Fibroblast of lung (primary cell): ENCODE measurements at regions not wholly inside any gene's neighbourhood (a gene's known extent, or its start where the extent isn't known, plus 50 kb on each side); places are given as distances from the start of the nearest gene placed in this dataset.

Experiments
- DNase-seq, 2 donors: peaks; one replicate each; pipeline versions ENCODE4 v3.0.0 to v3.0.0-alpha.2; 2010; ENCODE audit warnings: low read depth in 2 of 2
- H2AFZ ChIP-seq: 2 replicates; pipeline ENCODE4 v1.5.1; 2012; ENCODE audit warnings: low read length, control low read depth, inconsistent platforms
- H3K27ac ChIP-seq: 2 replicates; pipeline ENCODE4 v1.5.1; 2011; ENCODE audit warnings: low read length, control low read depth; ENCODE audit not compliant: insufficient read depth
- H3K27me3 ChIP-seq: 2 replicates; pipeline ENCODE4 v1.5.1; 2011; ENCODE audit warnings: mild to moderate bottlenecking, low read length; ENCODE audit not compliant: control insufficient read depth, insufficient read depth
- H3K36me3 ChIP-seq: 2 replicates; pipeline ENCODE4 v1.5.1; 2011; ENCODE audit warnings: low read length; ENCODE audit not compliant: control insufficient read depth, insufficient read depth
- H3K4me1 ChIP-seq: 2 replicates; pipeline ENCODE4 v1.5.1; 2011; ENCODE audit warnings: low read length; ENCODE audit not compliant: control insufficient read depth, insufficient read depth; ENCODE audit errors: extremely low read depth
- H3K4me2 ChIP-seq: 2 replicates; pipeline ENCODE4 v1.5.1; 2011; ENCODE audit warnings: low read length, control low read depth; ENCODE audit not compliant: insufficient read depth; ENCODE audit errors: extremely low read depth
- H3K4me3 ChIP-seq, 4 experiments: fragments of 200-600 bp in 1 of 4; sonication (generic) in 1 of 4; replicated peaks in 1 of 4; 2 replicates each; pipeline ENCODE4 v1.5.1; 2011 to 2016; ENCODE audit warnings: low read length in 4 of 4, low read depth in 3 of 4, mild to moderate bottlenecking in 3 of 4, control low read depth in 2 of 4, inconsistent platforms in 1 of 4, mixed read lengths in 1 of 4; ENCODE audit not compliant: insufficient read depth in 1 of 4; ENCODE audit errors: control extremely low read depth in 1 of 4
- H3K79me2 ChIP-seq: 2 replicates; pipeline ENCODE4 v1.5.1; 2012; ENCODE audit warnings: mild to moderate bottlenecking, low read length, inconsistent platforms; ENCODE audit not compliant: control insufficient read depth, insufficient read depth
- H3K9ac ChIP-seq: 2 replicates; pipeline ENCODE4 v1.5.1; 2011; ENCODE audit warnings: mild to moderate bottlenecking, low read length, control low read depth; ENCODE audit not compliant: insufficient read depth
- H3K9me3 ChIP-seq: 2 replicates; pipeline ENCODE4 v1.5.1; 2012; ENCODE audit warnings: low read depth, low read length; ENCODE audit not compliant: control insufficient read depth, insufficient read depth
- H4K20me1 ChIP-seq: 2 replicates; pipeline ENCODE4 v1.5.1; 2011; ENCODE audit warnings: low read length; ENCODE audit not compliant: control insufficient read depth, insufficient read depth; ENCODE audit errors: extremely low read depth
- CTCF ChIP-seq, 2 donors: IDR thresholded peaks in 1 of 2; conservative IDR thresholded peaks in 1 of 2; 1 replicate in 1 of 2; 2 replicates in 1 of 2; pipeline ENCODE4 v1.5.1; 2011 to 2012; ENCODE audit warnings: low read length in 2 of 2, control low read depth in 1 of 2, inconsistent platforms in 1 of 2, low read depth in 1 of 2, mild to moderate bottlenecking in 1 of 2
- EZH2 ChIP-seq: IDR thresholded peaks from 2 replicates; pipeline ENCODE4 v1.5.1; 2012; ENCODE audit warnings: low read length, control low read depth, mild to moderate bottlenecking; ENCODE audit errors: missing control alignments

DNA sequence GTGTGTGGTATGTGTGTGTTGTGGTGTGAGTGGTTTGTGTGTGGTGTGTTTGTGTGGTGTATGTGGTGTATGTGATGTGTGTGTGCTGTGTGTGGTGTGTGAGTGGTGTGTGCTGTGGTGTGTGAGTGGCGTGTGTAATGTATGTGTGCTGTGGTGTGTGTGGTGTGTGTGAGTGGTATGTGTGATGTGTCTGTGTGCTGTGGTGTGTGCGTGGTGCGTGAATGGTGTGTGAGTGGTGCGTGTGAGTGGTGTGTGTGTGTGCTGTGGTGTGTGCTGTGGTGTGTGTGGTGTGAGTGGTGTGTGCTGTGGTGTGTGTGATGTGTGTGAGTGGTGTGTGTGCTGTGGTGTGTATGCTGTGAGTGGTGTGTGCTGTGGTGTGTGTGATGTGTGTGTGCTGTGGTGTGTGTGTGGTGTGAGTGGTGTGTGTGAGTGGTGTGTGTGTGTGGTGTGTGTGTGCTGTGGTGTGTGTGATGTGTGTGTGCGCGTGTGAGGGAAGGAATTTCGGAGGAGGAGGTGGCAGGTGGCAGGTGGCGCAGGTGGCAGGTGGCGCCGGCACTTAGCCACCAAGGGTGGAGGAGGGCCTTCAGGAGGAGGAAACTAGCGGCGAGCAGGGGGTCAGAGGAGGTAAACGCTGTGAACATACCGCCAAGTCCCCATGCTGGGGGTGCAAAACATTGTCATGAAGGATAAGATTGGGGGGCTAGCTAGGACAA is 191.8 kb downstream of the MELK start:
- DNase-seq: no peak
- H3K4me1 ChIP-seq: no peaks in the 10 kb centered on the region
- no peak for TF ChIP-seq EZH2
- no peak for TF ChIP-seq CTCF (conservative IDR thresholded peaks at IDR 0.05 in 1 of 2, IDR thresholded peaks at IDR 0.05 in 1 of 2; ENCODE audit: low read depth in 1 of 2, low read length in 2 of 2)
- no peak overlapping the region for H3K27ac ChIP-seq
- H3K9ac ChIP-seq: no peak overlapping the region
- no peaks in the 10 kb centered on the region for H3K36me3 ChIP-seq
- no peaks in the 10 kb centered on the region for H3K79me2 ChIP-seq
- H3K27me3 ChIP-seq: no peaks in the 10 kb centered on the region
- no peaks in the 10 kb centered on the region for H4K20me1 ChIP-seq
- H3K9me3 ChIP-seq: no peaks in the 10 kb centered on the region
- no peak overlapping the region for H2AFZ ChIP-seq
- H3K4me3 ChIP-seq: no peak overlapping the region
- H3K4me2 ChIP-seq: no peak overlapping the region

DNA sequence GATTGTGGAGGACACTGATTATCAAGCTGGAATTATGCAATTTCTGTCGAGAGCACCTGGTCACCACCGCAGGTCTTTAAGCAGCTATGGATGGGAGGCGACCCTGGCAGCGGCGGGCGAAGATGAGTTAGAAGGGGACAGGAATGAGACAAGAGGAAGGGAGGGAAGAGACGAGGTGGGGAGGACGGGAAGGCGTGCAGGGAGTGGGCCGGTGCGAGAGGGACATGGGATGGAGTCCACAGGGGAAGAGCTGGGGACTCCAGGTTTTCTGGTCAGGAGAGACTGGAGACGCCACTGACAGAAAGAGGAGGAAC is 192.3 kb downstream of the MELK start:
- no peaks in the 10 kb centered on the region for H3K27me3 ChIP-seq
- DNase-seq: no peak
- no peaks in the 10 kb centered on the region for H3K4me1 ChIP-seq
- no peak overlapping the region for H3K9ac ChIP-seq
- H3K36me3 ChIP-seq: no peaks in the 10 kb centered on the region
- H2AFZ ChIP-seq: no peak overlapping the region
- no peak overlapping the region for H3K4me2 ChIP-seq
- H4K20me1 ChIP-seq: no peaks in the 10 kb centered on the region
- no peak overlapping the region for H3K4me3 ChIP-seq
- no peak overlapping the region for H3K27ac ChIP-seq
- TF ChIP-seq EZH2: no peak
- no peak for TF ChIP-seq CTCF (conservative IDR thresholded peaks at IDR 0.05 in 1 of 2, IDR thresholded peaks at IDR 0.05 in 1 of 2; ENCODE audit: low read depth in 1 of 2, low read length in 2 of 2)
- no peaks in the 10 kb centered on the region for H3K79me2 ChIP-seq
- no peaks in the 10 kb centered on the region for H3K9me3 ChIP-seq

- Histone ChIP-seq H3K9ac (no peak overlapping the region), H3K27ac (no peak overlapping the region), H3K4me2 (no peak overlapping the region), H3K4me1 (no peaks in the 10 kb centered on the region), H3K9me3 (no peaks in the 10 kb centered on the region), H3K36me3 (no peaks in the 10 kb centered on the region), H2AFZ (no peak overlapping the region), H3K79me2 (no peaks in the 10 kb centered on the region), H3K27me3 (no peaks in the 10 kb centered on the region), H3K4me3 (peak overlapping the region in 1 of 4 experiments; percentile 41), H4K20me1 (no peaks in the 10 kb centered on the region)
- TF ChIP-seq EZH2 (no peak), CTCF (conservative IDR thresholded peaks at IDR 0.05 in 1 of 2, IDR thresholded peaks at IDR 0.05 in 1 of 2; ENCODE audit: low read depth in 1 of 2, low read length in 2 of 2) (no peak)
- DNase-seq: peak; percentile 22 to 53
Measured at GRCh38 chr9:36765468-36766341, 193.0 kb downstream of the MELK start.
